PC-9 (cell line): ENCODE measurements at regions not wholly inside any gene's neighbourhood (a gene's known extent, or its start where the extent isn't known, plus 50 kb on each side); places are given as distances from the start of the nearest gene placed in this dataset.

Experiments used
- BruUV-seq: library from RNA; stranded (reverse); fragments of 400-500 nt; replicated peaks from 2 replicates; lab custom pipeline; 2021; lab: Mats Ljungman, UMichigan
- CTCF ChIA-PET: fragments of 300-600 bp; sonication (Branson Sonifier 250); formaldehyde crosslinking; loops from one replicate; lab custom pipeline; 2022; ENCODE audit warnings: antibody characterized with exemption; lab: Charles Lee
- POLR2A ChIA-PET: fragments of 300-600 bp; sonication (Branson Sonifier 250); formaldehyde crosslinking; loops from one replicate; lab custom pipeline; 2022; ENCODE audit warnings: antibody characterized with exemption; ENCODE audit not compliant: unreplicated experiment; lab: Charles Lee
- DNase-seq, 2 experiments: peaks; one replicate each; pipeline versions ENCODE4 v3.0.0 to v3.0.0-alpha.2; 2015 to 2022; ENCODE audit warnings: mixed read lengths in 1 of 2
- H2AFZ ChIP-seq: fragments of 200-600 bp; sonication (generic); 2 replicates; pipeline ENCODE4 v1.8.1; 2017; ENCODE audit warnings: antibody characterized with exemption
- H3F3A ChIP-seq: fragments of 200-600 bp; sonication (generic); 2 replicates; pipeline ENCODE4 v1.8.1; 2017; ENCODE audit warnings: antibody characterized with exemption, mild to moderate bottlenecking, low read depth; ENCODE audit not compliant: insufficient read depth
- H3K27ac ChIP-seq: fragments of 200-600 bp; sonication (generic); 2 replicates; pipeline ENCODE4 v1.6.1; 2016; ENCODE audit warnings: mixed run types
- H3K27me3 ChIP-seq: fragments of 200-600 bp; sonication (generic); 2 replicates; pipeline ENCODE4 v1.6.1; 2016; ENCODE audit warnings: low read depth, mixed run types; ENCODE audit not compliant: insufficient read depth
- H3K36me3 ChIP-seq: fragments of 200-600 bp; sonication (generic); 2 replicates; pipeline ENCODE4 v1.6.1; 2016; ENCODE audit warnings: low read depth, mixed run types
- H3K4me1 ChIP-seq: fragments of 200-600 bp; sonication (generic); replicated peaks from 2 replicates; pipeline ENCODE4 v1.6.1; 2016; ENCODE audit warnings: mixed run types; ENCODE audit not compliant: insufficient read depth
- H3K4me2 ChIP-seq: fragments of 200-600 bp; sonication (generic); 2 replicates; pipeline ENCODE4 v1.6.1; 2017; ENCODE audit warnings: mixed run types
- H3K4me3 ChIP-seq: fragments of 200-600 bp; sonication (generic); 2 replicates; pipeline ENCODE4 v1.6.1; 2016; ENCODE audit warnings: mixed run types
- H3K79me2 ChIP-seq: fragments of 200-600 bp; sonication (generic); 2 replicates; pipeline ENCODE4 v1.6.1; 2017; ENCODE audit warnings: low read depth, mixed run types
- H3K9me2 ChIP-seq: fragments of 200-600 bp; sonication (generic); 2 replicates; pipeline ENCODE4 v1.8.1; 2017; ENCODE audit warnings: mild to moderate bottlenecking; ENCODE audit not compliant: insufficient read depth
- H3K9me3 ChIP-seq: fragments of 200-600 bp; sonication (generic); 2 replicates; pipeline ENCODE4 v1.8.1; 2016; ENCODE audit warnings: low read depth; ENCODE audit not compliant: insufficient read depth
- H4K20me1 ChIP-seq: fragments of 200-600 bp; sonication (generic); 2 replicates; pipeline ENCODE4 v1.8.1; 2017; ENCODE audit not compliant: insufficient read depth
- EZH2 ChIP-seq: fragments of 200-600 bp; sonication (generic); IDR thresholded peaks from 2 replicates; pipeline ENCODE4 v1.8.0; 2017; ENCODE audit warnings: antibody characterized with exemption, low read depth
- intact Hi-C: fragments of 100-400 bp; cut with micrococcal nuclease; formaldehyde crosslinking; loops from one replicate; pipeline ENCODE4 v1.10.0; 2022; ENCODE audit not compliant: unreplicated experiment
- TF ChIP-seq, protein P1 (sequence below): fragments of 200-600 bp; sonication (generic); conservative IDR thresholded peaks from 2 replicates; pipeline ENCODE4 v1.6.1; 2017; ENCODE audit warnings: mixed run types, antibody characterized with exemption, mild to moderate bottlenecking, moderate library complexity

DNA sequence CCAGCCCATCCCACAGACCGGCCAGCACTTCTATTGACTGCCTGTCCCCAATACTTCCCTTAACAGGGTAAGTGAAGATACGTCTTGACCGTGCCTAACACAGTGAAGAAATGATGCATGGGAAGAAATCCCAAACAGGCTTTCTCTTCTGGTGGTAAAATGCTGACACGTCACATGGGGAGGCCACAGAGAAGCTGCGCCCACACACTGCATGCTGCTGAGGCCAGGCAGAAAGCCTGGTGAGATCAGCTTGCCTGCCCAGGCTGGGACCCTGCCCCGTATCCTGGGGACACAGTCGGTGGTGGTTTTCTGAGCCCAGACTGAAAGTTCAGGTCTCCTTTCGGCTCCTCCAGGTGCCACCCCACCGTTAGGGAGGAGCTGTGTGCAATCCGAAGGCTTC lies 356.3 kb upstream of the MGMT start:
- no peak overlapping the region for H2AFZ ChIP-seq
- TF ChIP-seq EZH2, result no peak
- TF ChIP-seq, protein P1, sequence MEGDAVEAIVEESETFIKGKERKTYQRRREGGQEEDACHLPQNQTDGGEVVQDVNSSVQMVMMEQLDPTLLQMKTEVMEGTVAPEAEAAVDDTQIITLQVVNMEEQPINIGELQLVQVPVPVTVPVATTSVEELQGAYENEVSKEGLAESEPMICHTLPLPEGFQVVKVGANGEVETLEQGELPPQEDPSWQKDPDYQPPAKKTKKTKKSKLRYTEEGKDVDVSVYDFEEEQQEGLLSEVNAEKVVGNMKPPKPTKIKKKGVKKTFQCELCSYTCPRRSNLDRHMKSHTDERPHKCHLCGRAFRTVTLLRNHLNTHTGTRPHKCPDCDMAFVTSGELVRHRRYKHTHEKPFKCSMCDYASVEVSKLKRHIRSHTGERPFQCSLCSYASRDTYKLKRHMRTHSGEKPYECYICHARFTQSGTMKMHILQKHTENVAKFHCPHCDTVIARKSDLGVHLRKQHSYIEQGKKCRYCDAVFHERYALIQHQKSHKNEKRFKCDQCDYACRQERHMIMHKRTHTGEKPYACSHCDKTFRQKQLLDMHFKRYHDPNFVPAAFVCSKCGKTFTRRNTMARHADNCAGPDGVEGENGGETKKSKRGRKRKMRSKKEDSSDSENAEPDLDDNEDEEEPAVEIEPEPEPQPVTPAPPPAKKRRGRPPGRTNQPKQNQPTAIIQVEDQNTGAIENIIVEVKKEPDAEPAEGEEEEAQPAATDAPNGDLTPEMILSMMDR, result no peak
- H3K9me2 ChIP-seq, result no peaks in the 10 kb centered on the region
- no peaks in the 10 kb centered on the region for H3K36me3 ChIP-seq
- ChIA-PET CTCF (no interaction called here), POLR2A (no interaction called here)
- no peaks in the 10 kb centered on the region for H3K79me2 ChIP-seq
- H3K4me2 ChIP-seq, result no peak overlapping the region
- H3K4me1 ChIP-seq, result no peaks in the 10 kb centered on the region
- DNase-seq, result no peak
- no peak overlapping the region for H3K4me3 ChIP-seq
- intact Hi-C loops, result no loop called here
- no peak overlapping the region for H3K27ac ChIP-seq
- no peaks in the 10 kb centered on the region for H3K9me3 ChIP-seq
- no peaks in the 10 kb centered on the region for H4K20me1 ChIP-seq
- no peaks in the 10 kb centered on the region for H3F3A ChIP-seq
- H3K27me3 ChIP-seq, result peaks cover 30% of the 10 kb centered on the region; the same call in 1 of the 2 replicates
- no TSS peak for BruUV-seq

DNA sequence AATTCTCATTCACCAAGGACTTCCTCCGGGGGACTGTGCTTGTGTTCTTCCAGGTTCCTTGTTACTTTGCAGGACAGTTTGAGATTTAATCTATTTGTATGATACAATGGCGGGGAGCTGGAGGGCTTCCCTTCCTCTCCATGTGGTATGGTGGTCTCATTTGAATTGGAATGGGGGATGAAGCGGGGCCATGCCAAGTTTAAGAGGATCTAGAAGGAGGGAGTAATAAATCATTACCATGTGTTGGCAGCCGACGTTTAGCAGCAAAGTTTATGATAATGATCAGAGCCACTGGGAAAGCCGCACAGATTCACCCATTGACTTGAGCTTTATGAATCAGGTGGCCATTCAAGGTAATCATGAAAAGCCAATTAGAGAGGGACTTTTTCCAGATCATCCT lies 355.1 kb upstream of the MGMT start:
- H3K4me3 ChIP-seq, result no peak overlapping the region
- no peak overlapping the region for H3K27ac ChIP-seq
- ChIA-PET CTCF (no interaction called here), POLR2A (no interaction called here)
- DNase-seq, result no peak
- no peaks in the 10 kb centered on the region for H4K20me1 ChIP-seq
- no peaks in the 10 kb centered on the region for H3K4me1 ChIP-seq
- intact Hi-C loops, result no loop called here
- H3K36me3 ChIP-seq, result no peaks in the 10 kb centered on the region
- no peaks in the 10 kb centered on the region for H3K9me3 ChIP-seq
- no peaks in the 10 kb centered on the region for H3F3A ChIP-seq
- BruUV-seq, result no TSS peak
- H3K4me2 ChIP-seq, result no peak overlapping the region
- no peak overlapping the region for H2AFZ ChIP-seq
- TF ChIP-seq EZH2, result no peak
- TF ChIP-seq, protein P1, result no peak
- H3K79me2 ChIP-seq, result no peaks in the 10 kb centered on the region
- H3K9me2 ChIP-seq, result no peaks in the 10 kb centered on the region
- H3K27me3 ChIP-seq, result peaks cover 32% of the 10 kb centered on the region; the same call in 1 of the 2 replicates

- H3K27ac ChIP-seq, result no peak overlapping the region
- H2AFZ ChIP-seq, result no peak overlapping the region
- H4K20me1 ChIP-seq, result no peaks in the 10 kb centered on the region
- H3K9me3 ChIP-seq, result no peaks in the 10 kb centered on the region
- H3F3A ChIP-seq, result no peaks in the 10 kb centered on the region
- H3K4me2 ChIP-seq, result no peak overlapping the region
- DNase-seq, result no peak
- no peak for TF ChIP-seq EZH2
- TF ChIP-seq, protein P1, result no peak
- ChIA-PET POLR2A (no interaction called here), CTCF (no interaction called here)
- H3K4me3 ChIP-seq, result no peak overlapping the region
- no peaks in the 10 kb centered on the region for H3K4me1 ChIP-seq
- intact Hi-C loops, result no loop called here
- no peaks in the 10 kb centered on the region for H3K9me2 ChIP-seq
- peaks cover 26% of the 10 kb centered on the region; the same call in 1 of the 2 replicates for H3K27me3 ChIP-seq
- no peaks in the 10 kb centered on the region for H3K79me2 ChIP-seq
- BruUV-seq, result no TSS peak
- no peaks in the 10 kb centered on the region for H3K36me3 ChIP-seq
These were observed 352.5 kb upstream of the MGMT start for GRCh38 chr10:129114588-129114987.
